HCT116 (cell line): ENCODE measurements at regions not wholly inside any gene's neighbourhood (a gene's known extent, or its start where the extent isn't known, plus 50 kb on each side); places are given as distances from the start of the nearest gene placed in this dataset.

Source experiments
- ATAC-seq: fragments of 200-7000 bp; cut with Tn5 transposase; 2 replicates; pipeline ENCODE4 v1.9.1; 2020; ENCODE audit warnings: mild to moderate bottlenecking, moderate library complexity
- BruUV-seq: library from RNA; stranded (reverse); fragments of 400-500 nt; replicated peaks from 2 replicates; lab custom pipeline; 2021; lab: Mats Ljungman, UMichigan
- CTCF ChIA-PET: fragments of 300-600 bp; sonication (Branson Sonifier 250); formaldehyde crosslinking; loops from one replicate; lab custom pipeline; 2021; ENCODE audit warnings: antibody characterized with exemption; lab: Charles Lee
- POLR2A ChIA-PET: fragments of 300-600, 350-600 bp; sonication (Branson Sonifier 250); formaldehyde crosslinking; loops from one replicate; lab custom pipeline; 2021; ENCODE audit warnings: antibody characterized with exemption; lab: Charles Lee
- RAD21 ChIA-PET, 2 experiments: fragments of 300-600 bp; sonication (Branson Sonifier 250); formaldehyde crosslinking; loops; one replicate each; lab custom pipeline; 2023; ENCODE audit warnings: low total read pairs in 2 of 2; ENCODE audit not compliant: uncharacterized antibody in 2 of 2, unreplicated experiment in 2 of 2, low non-redundant PET in 1 of 2; lab: Charles Lee
- DNase-seq: peaks from one replicate; pipeline ENCODE4 v3.0.0-alpha.2; 2010; ENCODE audit warnings: low read depth, low spot score
- H2AFZ ChIP-seq: fragments of 200-600 bp; shearing (Covaris generic), sonication (generic); 2 replicates; pipeline ENCODE4 v1.6.1; 2017; ENCODE audit warnings: low read depth, mixed run types, mixed read lengths, antibody characterized with exemption, low read length; ENCODE audit not compliant: poor library complexity, severe bottlenecking
- H3K27ac ChIP-seq: 2 replicates; pipeline ENCODE4 v1.5.1; 2012; ENCODE audit warnings: low read depth, low read length
- H3K27me3 ChIP-seq: fragments of 200-600 bp; sonication (generic); 2 replicates; pipeline ENCODE4 v1.6.1; 2016; ENCODE audit warnings: mixed run types, low read length, mixed read lengths; ENCODE audit not compliant: insufficient read depth
- H3K36me3 ChIP-seq, 2 experiments: fragments of 200-500 bp in 1 of 2; fragments of 200-600 bp in 1 of 2; sonication (Bioruptor generic) in 1 of 2; sonication (generic) in 1 of 2; 2 replicates each; pipeline versions ENCODE4 v1.5.1 to v1.6.1; 2014 to 2016; ENCODE audit warnings: low read length in 2 of 2, inconsistent platforms in 1 of 2, mixed read lengths in 1 of 2, mixed run types in 1 of 2; ENCODE audit not compliant: insufficient read depth in 2 of 2, control insufficient read depth in 1 of 2
- H3K4me1 ChIP-seq, 2 experiments: fragments of 200-600 bp in 1 of 2; sonication (generic) in 1 of 2; 2 replicates each; pipeline versions ENCODE4 v1.5.1 to v1.6.1; 2012 to 2017; ENCODE audit warnings: low read length in 2 of 2, inconsistent platforms in 1 of 2, mild to moderate bottlenecking in 1 of 2, mixed read lengths in 1 of 2, mixed run types in 1 of 2, moderate library complexity in 1 of 2; ENCODE audit not compliant: insufficient read depth in 2 of 2, control insufficient read depth in 1 of 2
- H3K4me2 ChIP-seq: fragments of 200-600 bp; sonication (generic); 2 replicates; pipeline ENCODE4 v1.6.1; 2017; ENCODE audit warnings: mixed run types, low read length, mixed read lengths
- H3K4me3 ChIP-seq, 2 experiments: fragments of 200-600 bp in 1 of 2; sonication (generic) in 1 of 2; replicated peaks in 1 of 2; 2 replicates each; pipeline ENCODE4 v1.5.1; 2011 to 2016; ENCODE audit warnings: low read length in 2 of 2, control low read depth in 1 of 2, low read depth in 1 of 2, mild to moderate bottlenecking in 1 of 2, mixed read lengths in 1 of 2, mixed run types in 1 of 2
- H3K79me2 ChIP-seq: fragments of 200-600 bp; sonication (generic); 2 replicates; pipeline ENCODE4 v1.6.1; 2017; ENCODE audit warnings: mild to moderate bottlenecking, mixed run types, low read length, moderate library complexity, mixed read lengths; ENCODE audit not compliant: insufficient read depth
- H3K9ac ChIP-seq: fragments of 200-600 bp; sonication (generic); 2 replicates; pipeline ENCODE4 v1.6.1; 2016; ENCODE audit warnings: low read length, mixed read lengths
- H3K9me2 ChIP-seq: fragments of 200-600 bp; sonication (generic), shearing (Covaris generic); 2 replicates; pipeline ENCODE4 v1.6.1; 2017; ENCODE audit warnings: mixed run types, mild to moderate bottlenecking, moderate library complexity; ENCODE audit not compliant: insufficient read depth
- H3K9me3 ChIP-seq, 2 experiments: fragments of 200-500 bp in 1 of 2; fragments of 200-600 bp in 1 of 2; sonication (Bioruptor generic) in 1 of 2; sonication (generic) in 1 of 2; 2 replicates each; pipeline ENCODE4 v1.6.1; 2014 to 2017; ENCODE audit warnings: low read length in 2 of 2, mixed read lengths in 2 of 2, inconsistent platforms in 1 of 2, low read depth in 1 of 2, mild to moderate bottlenecking in 1 of 2, mixed run types in 1 of 2, moderate library complexity in 1 of 2; ENCODE audit not compliant: control insufficient read depth in 1 of 2, insufficient read depth in 1 of 2
- H4K20me1 ChIP-seq: fragments of 200-600 bp; sonication (generic), shearing (Covaris generic); 2 replicates; pipeline ENCODE4 v1.6.1; 2017; ENCODE audit warnings: mixed run types, mild to moderate bottlenecking, moderate library complexity; ENCODE audit not compliant: insufficient read depth
- CBX3 ChIP-seq: IDR thresholded peaks from 2 replicates; pipeline ENCODE4 v1.6.1; 2012; ENCODE audit warnings: low read depth
- CEBPB ChIP-seq: IDR thresholded peaks from 2 replicates; pipeline ENCODE4 v1.6.1; 2012; ENCODE audit warnings: low read depth
- EGR1 ChIP-seq: IDR thresholded peaks from 2 replicates; pipeline ENCODE4 v1.6.1; 2012; ENCODE audit warnings: low read depth
- EZH2 ChIP-seq: fragments of 200-600 bp; sonication (generic); IDR thresholded peaks from 2 replicates; pipeline ENCODE4 v1.6.1; 2017; ENCODE audit warnings: antibody characterized with exemption, mixed run types
- JUND ChIP-seq: IDR thresholded peaks from 2 replicates; pipeline ENCODE4 v1.6.1; 2012
- POLR2A ChIP-seq: IDR thresholded peaks from 2 replicates; pipeline ENCODE4 v1.7.0; 2011; ENCODE audit warnings: borderline replicate concordance; ENCODE audit not compliant: insufficient read depth, insufficient read length; ENCODE audit errors: extremely low read depth
- RAD21 ChIP-seq: IDR thresholded peaks from 2 replicates; pipeline ENCODE4 v1.6.1; 2012; ENCODE audit warnings: low read depth, mild to moderate bottlenecking
- SIN3A ChIP-seq: IDR thresholded peaks from 2 replicates; pipeline ENCODE4 v1.6.1; 2012; ENCODE audit warnings: low read depth
- SP1 ChIP-seq: IDR thresholded peaks from 2 replicates; pipeline ENCODE4 v1.6.1; 2012; ENCODE audit warnings: low read depth
- SRF ChIP-seq: IDR thresholded peaks from 2 replicates; pipeline ENCODE4 v1.6.1; 2012; ENCODE audit warnings: low read depth
- TCF7L2 ChIP-seq: IDR thresholded peaks from 2 replicates; pipeline ENCODE4 v1.7.0; 2011; ENCODE audit warnings: borderline replicate concordance, inconsistent platforms; ENCODE audit not compliant: insufficient read depth, insufficient read length; ENCODE audit errors: extremely low read depth
- YY1 ChIP-seq: IDR thresholded peaks from 2 replicates; pipeline ENCODE4 v1.6.1; 2011; ENCODE audit warnings: low read length, low read depth, moderate library complexity, mild to moderate bottlenecking; ENCODE audit not compliant: insufficient replicate concordance; ENCODE audit errors: extremely low read depth
- ZFX ChIP-seq: fragments of 450-650 bp; IDR thresholded peaks from 2 replicates; pipeline ENCODE4 v1.6.1; 2017
- intact Hi-C: fragments of 100-400 bp; cut with micrococcal nuclease; formaldehyde crosslinking; loops from 2 replicates; pipeline ENCODE4 v1.10.0; 2022
- TF ChIP-seq, protein P1 (sequence below): IDR thresholded peaks from 2 replicates; pipeline ENCODE4 v1.6.1; 2012
- TF ChIP-seq, protein P2 (sequence below): IDR thresholded peaks from 2 replicates; pipeline ENCODE4 v1.6.1; 2012
- TF ChIP-seq, protein P3 (sequence below): IDR thresholded peaks from 2 replicates; pipeline ENCODE4 v1.6.1; 2011; ENCODE audit warnings: mild to moderate bottlenecking, low read length, moderate library complexity; ENCODE audit not compliant: insufficient replicate concordance; ENCODE audit errors: extremely low read depth
- TF ChIP-seq, protein P4 (sequence below), 3 experiments: fragments of 200-600 bp in 1 of 3; sonication (generic) in 1 of 3; IDR thresholded peaks in 2 of 3; conservative IDR thresholded peaks in 1 of 3; 2 replicates each; pipeline ENCODE4 v1.5.1; 2012 to 2017; ENCODE audit warnings: low read depth in 2 of 3, low read length in 2 of 3, antibody characterized with exemption in 1 of 3, borderline replicate concordance in 1 of 3, control low read depth in 1 of 3, mild to moderate bottlenecking in 1 of 3, mixed read lengths in 1 of 3, mixed run types in 1 of 3, moderate library complexity in 1 of 3; ENCODE audit not compliant: insufficient read depth in 1 of 3

DNA sequence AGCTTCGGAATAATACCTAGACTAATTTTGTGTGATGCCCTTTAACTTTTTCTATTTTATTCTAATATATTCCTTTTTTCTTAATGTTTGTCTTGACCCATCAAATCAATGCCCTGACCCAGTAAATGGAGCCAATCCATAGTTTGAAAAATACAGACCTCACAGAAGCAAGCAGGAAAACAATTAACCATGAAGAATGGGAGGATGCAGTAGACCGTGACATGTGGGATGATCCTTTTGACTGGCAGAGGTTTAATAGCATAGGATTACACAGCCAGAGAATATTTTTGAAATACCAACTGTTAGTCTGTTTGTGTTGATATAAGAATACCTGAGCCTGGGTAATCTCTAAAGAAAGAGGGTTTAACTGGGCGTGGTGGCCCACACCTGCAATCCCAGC is 142.6 kb upstream of the NEBL start:
- TF ChIP-seq ZFX (no peak), YY1 (no peak)
- H3K27me3 ChIP-seq = no peaks in the 10 kb centered on the region
- H3K79me2 ChIP-seq = no peaks in the 10 kb centered on the region
- no peaks in the 10 kb centered on the region for H3K36me3 ChIP-seq
- POLR2A ChIA-PET = no interaction called here
- RAD21 ChIA-PET = no interaction called here
- intact Hi-C loops = no loop called here
- no peak for DNase-seq
- BruUV-seq = no TSS peak
- no peaks in the 10 kb centered on the region for H3K9me2 ChIP-seq
- no peak overlapping the region for H3K4me3 ChIP-seq
- no peak overlapping the region for H2AFZ ChIP-seq
- no peaks in the 10 kb centered on the region for H3K9me3 ChIP-seq
- ATAC-seq = no peak
- H4K20me1 ChIP-seq = no peaks in the 10 kb centered on the region
- H3K27ac ChIP-seq = no peak overlapping the region
- H3K4me1 ChIP-seq = no peaks in the 10 kb centered on the region
- H3K4me2 ChIP-seq = no peak overlapping the region
- CTCF ChIA-PET = no interaction called here
- no peak overlapping the region for H3K9ac ChIP-seq

DNA sequence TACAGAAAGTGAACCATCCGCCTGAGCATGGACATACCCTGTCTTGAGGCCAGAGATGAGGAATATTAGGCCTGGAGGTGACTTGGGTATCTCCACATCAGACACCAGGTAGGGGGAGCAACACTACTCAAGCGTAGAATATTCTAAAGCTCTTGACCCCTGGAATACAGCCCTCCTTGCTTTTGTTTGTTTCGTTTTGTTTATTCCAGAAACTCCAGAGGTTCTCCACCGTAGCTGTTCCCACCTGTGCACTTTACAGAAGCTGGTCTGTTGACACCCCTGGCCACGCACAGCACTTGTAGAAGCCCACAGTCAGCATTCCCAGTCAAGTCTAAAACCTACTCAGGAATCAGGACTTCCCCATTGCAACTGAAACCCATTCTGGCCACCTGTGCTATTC is 139.6 kb upstream of the NEBL start:
- Histone ChIP-seq H3K36me3 (no peaks in the 10 kb centered on the region), H3K4me3 (no peak overlapping the region), H3K79me2 (no peaks in the 10 kb centered on the region), H3K4me2 (no peak overlapping the region), H2AFZ (no peak overlapping the region), H3K9ac (no peak overlapping the region), H3K27me3 (no peaks in the 10 kb centered on the region), H3K9me3 (no peaks in the 10 kb centered on the region), H4K20me1 (no peaks in the 10 kb centered on the region), H3K27ac (no peak overlapping the region), H3K4me1 (no peaks in the 10 kb centered on the region), H3K9me2 (no peaks in the 10 kb centered on the region)
- ATAC-seq = no peak
- no TSS peak for BruUV-seq
- intact Hi-C loops = no loop called here
- RAD21 ChIA-PET = no interaction called here
- no peak for DNase-seq
- POLR2A ChIA-PET = no interaction called here
- CTCF ChIA-PET = no interaction called here
- TF ChIP-seq SIN3A = no peak
- no peak for TF ChIP-seq TCF7L2
- TF ChIP-seq, protein P1, sequence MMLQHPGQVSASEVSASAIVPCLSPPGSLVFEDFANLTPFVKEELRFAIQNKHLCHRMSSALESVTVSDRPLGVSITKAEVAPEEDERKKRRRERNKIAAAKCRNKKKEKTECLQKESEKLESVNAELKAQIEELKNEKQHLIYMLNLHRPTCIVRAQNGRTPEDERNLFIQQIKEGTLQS = no peak
- TF ChIP-seq RAD21 = no peak
- TF ChIP-seq, protein P2, sequence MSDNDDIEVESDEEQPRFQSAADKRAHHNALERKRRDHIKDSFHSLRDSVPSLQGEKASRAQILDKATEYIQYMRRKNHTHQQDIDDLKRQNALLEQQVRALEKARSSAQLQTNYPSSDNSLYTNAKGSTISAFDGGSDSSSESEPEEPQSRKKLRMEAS = no peak
- no peak for TF ChIP-seq JUND
- no peak for TF ChIP-seq POLR2A
- no peak for TF ChIP-seq ZFX
- TF ChIP-seq SRF = no peak
- no peak for TF ChIP-seq EGR1
- TF ChIP-seq CBX3 = no peak
- TF ChIP-seq YY1 = no peak
- TF ChIP-seq EZH2 = no peak
- no peak for TF ChIP-seq SP1
- TF ChIP-seq CEBPB = no peak
- TF ChIP-seq, protein P3, sequence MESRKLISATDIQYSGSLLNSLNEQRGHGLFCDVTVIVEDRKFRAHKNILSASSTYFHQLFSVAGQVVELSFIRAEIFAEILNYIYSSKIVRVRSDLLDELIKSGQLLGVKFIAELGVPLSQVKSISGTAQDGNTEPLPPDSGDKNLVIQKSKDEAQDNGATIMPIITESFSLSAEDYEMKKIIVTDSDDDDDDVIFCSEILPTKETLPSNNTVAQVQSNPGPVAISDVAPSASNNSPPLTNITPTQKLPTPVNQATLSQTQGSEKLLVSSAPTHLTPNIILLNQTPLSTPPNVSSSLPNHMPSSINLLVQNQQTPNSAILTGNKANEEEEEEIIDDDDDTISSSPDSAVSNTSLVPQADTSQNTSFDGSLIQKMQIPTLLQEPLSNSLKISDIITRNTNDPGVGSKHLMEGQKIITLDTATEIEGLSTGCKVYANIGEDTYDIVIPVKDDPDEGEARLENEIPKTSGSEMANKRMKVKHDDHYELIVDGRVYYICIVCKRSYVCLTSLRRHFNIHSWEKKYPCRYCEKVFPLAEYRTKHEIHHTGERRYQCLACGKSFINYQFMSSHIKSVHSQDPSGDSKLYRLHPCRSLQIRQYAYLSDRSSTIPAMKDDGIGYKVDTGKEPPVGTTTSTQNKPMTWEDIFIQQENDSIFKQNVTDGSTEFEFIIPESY = no peak
- TF ChIP-seq, protein P4, sequence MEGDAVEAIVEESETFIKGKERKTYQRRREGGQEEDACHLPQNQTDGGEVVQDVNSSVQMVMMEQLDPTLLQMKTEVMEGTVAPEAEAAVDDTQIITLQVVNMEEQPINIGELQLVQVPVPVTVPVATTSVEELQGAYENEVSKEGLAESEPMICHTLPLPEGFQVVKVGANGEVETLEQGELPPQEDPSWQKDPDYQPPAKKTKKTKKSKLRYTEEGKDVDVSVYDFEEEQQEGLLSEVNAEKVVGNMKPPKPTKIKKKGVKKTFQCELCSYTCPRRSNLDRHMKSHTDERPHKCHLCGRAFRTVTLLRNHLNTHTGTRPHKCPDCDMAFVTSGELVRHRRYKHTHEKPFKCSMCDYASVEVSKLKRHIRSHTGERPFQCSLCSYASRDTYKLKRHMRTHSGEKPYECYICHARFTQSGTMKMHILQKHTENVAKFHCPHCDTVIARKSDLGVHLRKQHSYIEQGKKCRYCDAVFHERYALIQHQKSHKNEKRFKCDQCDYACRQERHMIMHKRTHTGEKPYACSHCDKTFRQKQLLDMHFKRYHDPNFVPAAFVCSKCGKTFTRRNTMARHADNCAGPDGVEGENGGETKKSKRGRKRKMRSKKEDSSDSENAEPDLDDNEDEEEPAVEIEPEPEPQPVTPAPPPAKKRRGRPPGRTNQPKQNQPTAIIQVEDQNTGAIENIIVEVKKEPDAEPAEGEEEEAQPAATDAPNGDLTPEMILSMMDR (IDR thresholded peaks at IDR 0.05 in 2 of 3, conservative IDR thresholded peaks at IDR 0.05 in 1 of 3; ENCODE audit: borderline replicate concordance in 1 of 3, insufficient read depth in 1 of 3, low read depth in 2 of 3, low read length in 2 of 3) = no peak
